HFFc6 (cell line): ENCODE measurements at regions not wholly inside any gene's neighbourhood (a gene's known extent, or its start where the extent isn't known, plus 50 kb on each side); places are given as distances from the start of the nearest gene placed in this dataset.

Experiments
- DNase-seq: peaks from one replicate; pipeline ENCODE4 v3.0.0-alpha.2; 2018
- H3K27ac Mint-ChIP-seq: 2 replicates; pipeline ENCODE4 v1.8.0; 2020; ENCODE audit warnings: mild to moderate bottlenecking, mixed read lengths
- H3K27me3 Mint-ChIP-seq: 2 replicates; pipeline ENCODE4 v1.8.0; 2021; ENCODE audit warnings: mild to moderate bottlenecking, moderate library complexity, mixed read lengths; ENCODE audit not compliant: insufficient read depth
- H3K36me3 Mint-ChIP-seq: 2 replicates; pipeline ENCODE4 v1.8.0; 2021; ENCODE audit warnings: low read depth, mixed read lengths
- H3K4me1 Mint-ChIP-seq: 2 replicates; pipeline ENCODE4 v1.8.0; 2020; ENCODE audit warnings: low read depth, mixed read lengths
- H3K4me3 Mint-ChIP-seq: 2 replicates; pipeline ENCODE4 v1.8.0; 2020; ENCODE audit warnings: mild to moderate bottlenecking, moderate library complexity, mixed read lengths
- H3K9me3 Mint-ChIP-seq: 2 replicates; pipeline ENCODE4 v1.8.0; 2020; ENCODE audit warnings: mild to moderate bottlenecking, mixed read lengths
- CTCF ChIP-seq: fragments of 200-600 bp; sonication (generic); IDR thresholded peaks from 2 replicates; pipeline ENCODE4 v1.5.0; 2021; ENCODE audit warnings: antibody characterized with exemption, mild to moderate bottlenecking

DNA sequence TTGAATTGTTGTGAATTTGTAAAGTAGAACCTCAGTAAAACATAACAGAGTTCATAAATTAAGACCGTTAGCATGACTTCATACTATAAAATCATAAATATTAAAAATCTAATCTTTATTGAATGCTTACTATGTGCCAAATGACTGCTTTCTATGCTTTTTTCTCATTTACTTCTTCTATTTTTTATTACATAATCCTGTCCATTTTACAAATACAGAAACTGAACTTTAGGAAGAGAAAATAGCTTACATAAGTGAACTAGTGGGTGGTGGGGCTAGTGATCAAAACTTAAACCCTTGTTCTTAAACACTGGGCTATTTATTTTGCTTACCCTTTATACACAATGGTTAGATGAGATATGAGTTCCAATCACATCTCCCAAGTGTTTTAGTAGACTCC is 122.3 kb downstream of the ZC3H11B start:
- peaks cover 1% of the 10 kb centered on the region for H3K27me3 Mint-ChIP-seq
- no peak overlapping the region for H3K4me3 Mint-ChIP-seq
- TF ChIP-seq CTCF, result no peak
- no peaks in the 10 kb centered on the region for H3K4me1 Mint-ChIP-seq
- no peak for DNase-seq
- peaks cover 23% of the 10 kb centered on the region for H3K9me3 Mint-ChIP-seq
- H3K27ac Mint-ChIP-seq, result no peak overlapping the region
- no peaks in the 10 kb centered on the region for H3K36me3 Mint-ChIP-seq

DNA sequence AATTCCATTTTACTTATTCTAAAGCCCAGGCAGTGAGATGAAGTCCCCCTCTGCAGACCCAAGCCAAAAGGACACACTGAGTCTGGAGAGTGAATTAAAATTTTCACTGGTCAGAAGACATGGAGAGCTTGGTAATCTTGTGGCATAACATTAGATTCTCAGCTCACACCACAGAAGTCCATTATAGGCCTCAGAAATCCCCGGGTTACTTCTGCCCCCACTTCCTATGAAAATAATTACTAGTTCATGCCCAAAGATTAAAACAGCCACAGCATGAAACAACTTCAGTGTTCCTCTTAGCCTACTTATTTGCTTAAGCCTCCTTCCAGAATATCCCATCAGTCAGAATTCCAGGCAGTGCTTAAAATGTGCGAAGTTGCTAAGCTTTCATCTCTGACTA is 123.3 kb downstream of the ZC3H11B start:
- TF ChIP-seq CTCF, result no peak
- H3K9me3 Mint-ChIP-seq, result peaks cover 23% of the 10 kb centered on the region
- H3K4me1 Mint-ChIP-seq, result no peaks in the 10 kb centered on the region
- DNase-seq, result no peak
- H3K27me3 Mint-ChIP-seq, result peaks cover 1% of the 10 kb centered on the region
- no peak overlapping the region for H3K4me3 Mint-ChIP-seq
- no peak overlapping the region for H3K27ac Mint-ChIP-seq
- H3K36me3 Mint-ChIP-seq, result no peaks in the 10 kb centered on the region

- no peak overlapping the region for H3K4me3 Mint-ChIP-seq
- TF ChIP-seq CTCF, result no peak
- H3K27me3 Mint-ChIP-seq, result peaks cover 1% of the 10 kb centered on the region
These were observed 124.6 kb downstream of the ZC3H11B start for GRCh38 chr1:219488275-219488674.

GRCh38 chr1:219483530-219483929 is 129.4 kb downstream of the ZC3H11B start:
- no peak for DNase-seq
- Mint-ChIP-seq H3K27me3 (no peaks in the 10 kb centered on the region), H3K9me3 (peaks cover 34% of the 10 kb centered on the region), H3K4me3 (no peak overlapping the region), H3K4me1 (no peaks in the 10 kb centered on the region), H3K36me3 (no peaks in the 10 kb centered on the region), H3K27ac (no peak overlapping the region)
- no peak for TF ChIP-seq CTCF

More at GRCh38 chr1:219488275-219488674, 124.6 kb downstream of the ZC3H11B start:
- Mint-ChIP-seq H3K36me3 (no peaks in the 10 kb centered on the region), H3K27ac (no peak overlapping the region), H3K4me1 (no peaks in the 10 kb centered on the region), H3K9me3 (peaks cover 23% of the 10 kb centered on the region)
- DNase-seq, result no peak

- H3K27me3 Mint-ChIP-seq, result no peaks in the 10 kb centered on the region; the same call in 1 of the 2 replicates
- no peaks in the 10 kb centered on the region for H3K4me1 Mint-ChIP-seq
- TF ChIP-seq CTCF, result no peak
- H3K9me3 Mint-ChIP-seq, result peaks cover 17% of the 10 kb centered on the region; the same call in 1 of the 2 replicates
- no peak overlapping the region for H3K27ac Mint-ChIP-seq
- no peak for DNase-seq
- H3K4me3 Mint-ChIP-seq, result no peak overlapping the region
- no peaks in the 10 kb centered on the region for H3K36me3 Mint-ChIP-seq
These were observed 132.9 kb downstream of the ZC3H11B start for GRCh38 chr1:219480011-219480410.

- Mint-ChIP-seq H3K9me3 (peaks cover 17% of the 10 kb centered on the region; the same call in 1 of the 2 replicates), H3K4me3 (no peak overlapping the region), H3K27me3 (no peaks in the 10 kb centered on the region; the same call in 1 of the 2 replicates), H3K36me3 (no peaks in the 10 kb centered on the region), H3K27ac (no peak overlapping the region), H3K4me1 (no peaks in the 10 kb centered on the region)
- DNase-seq, result no peak
- TF ChIP-seq CTCF, result no peak
These were observed 134.1 kb downstream of the ZC3H11B start for GRCh38 chr1:219478811-219479210.
